Lower leg skin (tissue), 4 donors: ENCODE measurements at regions not wholly inside any gene's neighbourhood (a gene's known extent, or its start where the extent isn't known, plus 50 kb on each side); places are given as distances from the start of the nearest gene placed in this dataset.

ENCODE experiments used
- DNase-seq, 2 donors: peaks; one replicate each; pipeline ENCODE4 v3.0.0-alpha.2; 2019; ENCODE audit warnings: low spot score in 2 of 2
- H3K4me3 ChIP-seq: fragments of 200-600 bp; sonication (generic); 2 replicates; pipeline ENCODE4 v1.5.1; 2017; ENCODE audit warnings: mild to moderate bottlenecking, low read depth; ENCODE audit not compliant: poor library complexity, severe bottlenecking
- POLR2A ChIP-seq, 2 donors: fragments of 450-650 bp; IDR thresholded peaks; one replicate each; pipeline ENCODE4 v1.6.1; 2016 to 2017; ENCODE audit warnings: antibody characterized with exemption in 2 of 2, mild to moderate bottlenecking in 1 of 2, moderate library complexity in 1 of 2
- WGBS, 2 donors: methylation state at CpG; one replicate each; pipeline ENCODE4 v1.1.5; 2018; 5-methylcytosine and 5-hydroxymethylcytosine counted together
- intact Hi-C: fragments of 100-400 bp; cut with DNase I; formaldehyde crosslinking; loops from one replicate; pipeline ENCODE4 v1.15.0; 2023; ENCODE audit warnings: low total_unique reads
- TF ChIP-seq, protein P1 (sequence below), 3 donors: fragments of 450-650 bp; IDR thresholded peaks; one replicate each; pipeline ENCODE4 v1.5.1; 2016; ENCODE audit warnings: antibody characterized with exemption in 3 of 3, mild to moderate bottlenecking in 3 of 3, moderate library complexity in 2 of 3

DNA sequence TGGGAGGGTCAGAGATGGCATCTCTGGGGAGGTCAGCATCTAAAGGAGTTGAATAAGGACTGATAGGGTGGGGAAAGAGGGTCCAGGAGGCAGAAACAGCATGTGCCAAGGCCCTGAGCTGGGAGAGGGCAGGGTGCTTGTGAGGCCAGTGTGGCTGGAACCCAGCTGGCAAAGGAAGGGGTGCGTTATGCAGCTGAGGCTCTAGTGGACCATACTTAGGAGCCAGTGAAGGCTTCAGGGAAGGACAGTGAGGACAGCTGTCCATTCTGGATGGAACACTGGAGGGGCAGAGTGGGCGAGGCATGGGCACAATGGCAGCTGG lies 57.1 kb upstream of the RPL11 start:
- no peak overlapping the region for H3K4me3 ChIP-seq
- DNase-seq: no peak
- intact Hi-C loops: no loop called here
- WGBS, 2 donors: 72 to 73% methylated on average over 2 of the region's 2 CpGs
- TF ChIP-seq POLR2A (IDR thresholded peaks at IDR 0.05): no peak
- TF ChIP-seq, protein P1, sequence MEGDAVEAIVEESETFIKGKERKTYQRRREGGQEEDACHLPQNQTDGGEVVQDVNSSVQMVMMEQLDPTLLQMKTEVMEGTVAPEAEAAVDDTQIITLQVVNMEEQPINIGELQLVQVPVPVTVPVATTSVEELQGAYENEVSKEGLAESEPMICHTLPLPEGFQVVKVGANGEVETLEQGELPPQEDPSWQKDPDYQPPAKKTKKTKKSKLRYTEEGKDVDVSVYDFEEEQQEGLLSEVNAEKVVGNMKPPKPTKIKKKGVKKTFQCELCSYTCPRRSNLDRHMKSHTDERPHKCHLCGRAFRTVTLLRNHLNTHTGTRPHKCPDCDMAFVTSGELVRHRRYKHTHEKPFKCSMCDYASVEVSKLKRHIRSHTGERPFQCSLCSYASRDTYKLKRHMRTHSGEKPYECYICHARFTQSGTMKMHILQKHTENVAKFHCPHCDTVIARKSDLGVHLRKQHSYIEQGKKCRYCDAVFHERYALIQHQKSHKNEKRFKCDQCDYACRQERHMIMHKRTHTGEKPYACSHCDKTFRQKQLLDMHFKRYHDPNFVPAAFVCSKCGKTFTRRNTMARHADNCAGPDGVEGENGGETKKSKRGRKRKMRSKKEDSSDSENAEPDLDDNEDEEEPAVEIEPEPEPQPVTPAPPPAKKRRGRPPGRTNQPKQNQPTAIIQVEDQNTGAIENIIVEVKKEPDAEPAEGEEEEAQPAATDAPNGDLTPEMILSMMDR (IDR thresholded peaks at IDR 0.05): no peak

DNA sequence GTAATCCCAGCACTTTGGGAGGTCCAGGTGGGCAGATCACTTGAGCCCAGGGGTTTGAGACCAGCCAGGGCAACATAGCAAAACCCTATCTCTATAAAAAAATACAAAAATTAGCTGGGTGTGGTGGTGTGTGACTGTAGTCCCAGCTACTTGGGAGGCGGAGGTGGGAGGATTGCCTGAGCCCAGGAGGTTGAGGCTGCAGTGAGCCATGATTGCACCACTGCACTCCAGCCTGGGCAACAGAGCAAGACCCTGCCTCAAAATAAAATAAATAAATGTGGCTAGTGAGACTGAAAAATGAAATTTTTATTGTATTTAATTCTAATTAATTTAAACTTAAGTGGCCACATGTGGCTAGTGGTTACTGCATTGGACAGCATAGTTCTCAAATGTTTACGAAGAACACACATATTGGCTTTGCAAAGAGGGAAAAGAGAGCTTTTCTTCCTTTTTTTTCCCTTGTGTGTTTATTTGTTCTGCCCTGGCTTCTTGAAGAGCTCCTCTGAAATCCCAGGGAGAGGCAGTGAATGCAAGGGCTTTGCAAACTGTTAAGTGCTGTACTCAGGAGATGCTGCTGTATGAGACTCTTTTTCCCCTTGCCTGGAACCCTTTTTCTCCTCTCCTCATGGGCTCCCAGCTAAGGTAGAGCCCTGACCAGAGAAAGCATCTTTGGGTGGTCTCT lies 59.0 kb upstream of the RPL11 start:
- TF ChIP-seq POLR2A (IDR thresholded peaks at IDR 0.05): no peak
- TF ChIP-seq, protein P1 (IDR thresholded peaks at IDR 0.05): no peak
- no peak for DNase-seq
- no peak overlapping the region for H3K4me3 ChIP-seq
- 97 to 99% methylated on average over 2 of the region's 2 CpGs for WGBS, 2 donors
- intact Hi-C loops: no loop called here

DNA sequence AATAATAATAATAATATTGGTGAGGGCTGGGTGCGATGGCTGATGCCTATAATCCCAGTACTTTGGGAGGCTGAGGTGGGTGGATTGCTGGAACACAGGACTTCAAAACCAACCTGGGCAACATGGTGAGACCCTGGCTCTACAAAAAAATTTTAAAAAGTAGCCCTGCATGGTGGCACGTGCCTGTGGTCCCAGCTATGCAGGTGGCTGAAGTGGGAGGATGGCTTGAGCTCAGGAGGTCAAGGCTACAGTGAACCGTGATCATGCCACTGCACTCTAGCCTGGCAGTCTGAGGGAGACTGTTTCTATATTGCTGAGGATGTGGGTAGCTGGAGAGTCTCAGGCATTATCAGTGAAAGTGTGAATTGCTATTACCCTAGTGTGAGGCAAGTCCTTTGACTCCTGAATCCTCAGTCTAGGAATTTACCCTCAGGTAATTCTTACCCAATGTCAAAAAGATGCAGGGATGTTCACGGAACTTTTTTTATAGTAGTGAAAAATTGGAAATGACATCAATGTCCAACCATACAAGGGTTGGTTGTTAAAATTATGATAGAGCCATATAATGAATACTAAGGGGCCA lies 61.8 kb upstream of the RPL11 start:
- DNase-seq: no peak
- intact Hi-C loops: no loop called here
- WGBS, 2 donors: 79 to 85% methylated on average over 4 of the region's 4 CpGs
- H3K4me3 ChIP-seq: no peak overlapping the region
- TF ChIP-seq POLR2A (IDR thresholded peaks at IDR 0.05): no peak
- TF ChIP-seq, protein P1 (IDR thresholded peaks at IDR 0.05): no peak

DNA sequence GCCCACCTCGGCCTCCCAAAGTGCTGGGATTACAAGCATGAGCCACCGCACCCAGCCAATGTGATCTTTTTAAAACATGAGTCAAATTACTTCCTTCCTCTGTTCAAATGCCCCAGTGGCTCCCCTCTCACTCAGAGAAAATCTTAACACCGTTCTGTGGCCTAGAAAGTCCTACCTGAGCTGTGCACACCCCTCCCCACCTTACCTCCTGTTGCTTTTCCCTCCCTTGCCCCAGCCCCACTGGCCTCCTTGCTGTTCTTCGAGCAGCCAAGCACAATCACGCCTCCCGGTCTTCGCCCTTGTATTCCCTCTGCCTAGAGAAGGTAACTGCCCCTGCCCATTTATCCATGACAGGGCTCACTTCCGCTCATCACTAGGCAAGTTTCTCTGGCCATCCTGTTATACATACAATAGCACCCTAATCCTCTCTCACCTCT lies 62.6 kb upstream of the RPL11 start:
- intact Hi-C loops: no loop called here
- no peak overlapping the region for H3K4me3 ChIP-seq
- DNase-seq: no peak
- 69 to 83% methylated on average over 8 of the region's 8 CpGs for WGBS, 2 donors
- TF ChIP-seq POLR2A (IDR thresholded peaks at IDR 0.05): no peak
- TF ChIP-seq, protein P1 (IDR thresholded peaks at IDR 0.05): no peak

DNA sequence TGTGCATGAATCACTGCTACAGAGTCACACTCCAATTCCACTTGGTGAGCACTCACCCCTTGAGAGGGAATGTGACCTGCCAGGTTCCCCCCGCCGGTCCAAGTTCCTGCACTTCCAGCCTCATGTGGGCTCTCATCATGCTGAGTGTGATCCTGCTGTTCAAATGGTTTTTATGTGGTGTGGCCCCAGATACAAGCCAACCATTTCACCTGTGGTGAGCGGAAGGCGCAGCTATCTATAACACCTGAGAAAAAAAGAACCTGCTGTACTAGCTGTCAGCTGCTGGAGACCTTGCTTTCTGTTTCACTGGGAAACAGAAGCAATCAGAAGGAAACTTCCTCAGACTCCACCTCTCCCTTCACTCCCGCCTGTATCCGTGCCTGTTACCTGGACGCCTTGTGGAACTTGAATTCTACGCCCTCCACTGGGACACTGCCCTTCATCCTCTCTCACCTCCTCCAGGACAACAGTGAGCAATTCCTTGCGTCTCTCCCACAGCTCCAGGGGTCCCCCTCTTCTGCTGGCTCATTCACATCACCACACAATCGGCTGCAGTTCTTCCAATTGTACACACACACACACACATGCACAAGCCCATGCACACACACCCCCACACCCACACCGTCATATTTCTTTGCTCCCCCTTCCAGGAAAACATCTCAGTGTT lies 64.4 kb upstream of the RPL11 start:
- intact Hi-C loops: no loop called here
- no peak overlapping the region for H3K4me3 ChIP-seq
- no peak for DNase-seq
- WGBS, 2 donors: 53 to 63% methylated on average over 11 of the region's 11 CpGs
- no peak for TF ChIP-seq POLR2A (IDR thresholded peaks at IDR 0.05)
- TF ChIP-seq, protein P1 (IDR thresholded peaks at IDR 0.05): no peak
